NCI-H146 treated with DMSO at 0.1 percent for 48 hours (cell line): ENCODE measurements at regions not wholly inside any gene's neighbourhood (a gene's known extent, or its start where the extent isn't known, plus 50 kb on each side); places are given as distances from the start of the nearest gene placed in this dataset.
"Not testable (repeated sequence)": the region's sequence is repeated elsewhere in the genome, so short reads cannot be mapped to it uniquely, and the experiment has no call there.

ENCODE experiments used
- DNase-seq: peaks from one replicate; lab custom pipeline; 2025; ENCODE audit not compliant: unreplicated experiment; lab: John Stamatoyannopoulos, UW

- no peak for DNase-seq
These were observed 51.1 kb upstream of the ROPN1 start for GRCh38 chr3:124043023-124043422.

GRCh38 chr3:124044956-124045355, 53.0 kb upstream of the ROPN1 start:
- DNase-seq, result no peak

- no peak for DNase-seq
These were observed 57.3 kb upstream of the ROPN1 start for GRCh38 chr3:124048967-124049798.

GRCh38 chr3:124051636-124052035, 59.7 kb upstream of the ROPN1 start:
- DNase-seq, result no peak

- DNase-seq, result peak; percentile 77
These were observed 61.9 kb upstream of the ROPN1 start for GRCh38 chr3:124053871-124054270.

- DNase-seq, result no peak
These were observed 64.9 kb upstream of the ROPN1 start for GRCh38 chr3:124056846-124057245.

GRCh38 chr3:124057420-124057819, 65.5 kb upstream of the ROPN1 start:
- DNase-seq, result no peak

- no peak for DNase-seq
These were observed 67.7 kb upstream of the ROPN1 start for GRCh38 chr3:124059580-124059979.

GRCh38 chr3:124063197-124063909, 71.4 kb upstream of the ROPN1 start:
- no peak for DNase-seq

- DNase-seq, result no peak
These were observed 72.1 kb upstream of the ROPN1 start for GRCh38 chr3:124064050-124064449.

GRCh38 chr3:124066543-124066942, 74.6 kb upstream of the ROPN1 start:
- DNase-seq, result not testable (repeated sequence)

GRCh38 chr3:124069706-124070105, 77.8 kb upstream of the ROPN1 start:
- DNase-seq, result not testable (repeated sequence)

- not testable (repeated sequence) for DNase-seq
These were observed 83.2 kb upstream of the ROPN1 start for GRCh38 chr3:124075090-124075489.

GRCh38 chr3:124075753-124076152, 83.8 kb upstream of the ROPN1 start:
- no peak for DNase-seq

GRCh38 chr3:124076235-124076634, 84.3 kb upstream of the ROPN1 start:
- no peak for DNase-seq

- DNase-seq, result peak; percentile 86
These were observed 87.3 kb upstream of the ROPN1 start for GRCh38 chr3:124078953-124079911.

GRCh38 chr3:124079912-124080276, 88.0 kb upstream of the ROPN1 start:
- no peak for DNase-seq

- no peak for DNase-seq
These were observed 90.4 kb upstream of the ROPN1 start for GRCh38 chr3:124082343-124082742.

- DNase-seq, result no peak
These were observed 92.3 kb upstream of the ROPN1 start for GRCh38 chr3:124084022-124084881.

- DNase-seq, result no peak
These were observed 96.9 kb upstream of the ROPN1 start for GRCh38 chr3:124088801-124089200.
